Astrocyte (in vitro differentiated cells and primary cell): ENCODE measurements at regions not wholly inside any gene's neighbourhood (a gene's known extent, or its start where the extent isn't known, plus 50 kb on each side); places are given as distances from the start of the nearest gene placed in this dataset.

ENCODE experiments used
- EZH2 ChIP-seq: IDR thresholded peaks from 2 replicates; pipeline ENCODE4 v1.6.1; 2012; ENCODE audit warnings: mild to moderate bottlenecking, low read length, inconsistent platforms; ENCODE audit not compliant: insufficient read depth
- TF ChIP-seq, protein P1 (sequence below): IDR thresholded peaks from 2 replicates; pipeline ENCODE4 v1.5.1; 2011; ENCODE audit warnings: low read depth, mild to moderate bottlenecking, inconsistent platforms, low read length, moderate library complexity; ENCODE audit not compliant: insufficient read depth

DNA sequence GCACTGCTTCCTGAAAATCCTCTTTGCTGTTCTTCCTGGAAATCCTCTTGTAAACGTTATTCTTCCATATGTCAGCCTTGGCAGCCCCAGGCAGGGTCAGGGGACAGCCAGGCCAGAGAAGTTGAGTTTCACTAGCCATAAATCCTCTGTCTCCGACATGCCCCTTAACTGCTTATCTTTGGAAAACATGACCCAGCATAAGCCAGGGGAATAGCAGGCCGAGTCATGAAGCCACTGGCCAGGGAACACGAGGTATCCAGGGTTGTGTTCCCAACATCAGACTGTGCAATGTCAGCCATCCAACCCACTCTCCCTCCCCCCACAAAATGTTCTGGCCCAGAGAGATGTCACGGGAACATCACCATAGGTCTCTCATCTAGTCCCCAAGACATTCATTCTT is 453.9 kb downstream of the MED13L start:
- TF ChIP-seq, protein P1, sequence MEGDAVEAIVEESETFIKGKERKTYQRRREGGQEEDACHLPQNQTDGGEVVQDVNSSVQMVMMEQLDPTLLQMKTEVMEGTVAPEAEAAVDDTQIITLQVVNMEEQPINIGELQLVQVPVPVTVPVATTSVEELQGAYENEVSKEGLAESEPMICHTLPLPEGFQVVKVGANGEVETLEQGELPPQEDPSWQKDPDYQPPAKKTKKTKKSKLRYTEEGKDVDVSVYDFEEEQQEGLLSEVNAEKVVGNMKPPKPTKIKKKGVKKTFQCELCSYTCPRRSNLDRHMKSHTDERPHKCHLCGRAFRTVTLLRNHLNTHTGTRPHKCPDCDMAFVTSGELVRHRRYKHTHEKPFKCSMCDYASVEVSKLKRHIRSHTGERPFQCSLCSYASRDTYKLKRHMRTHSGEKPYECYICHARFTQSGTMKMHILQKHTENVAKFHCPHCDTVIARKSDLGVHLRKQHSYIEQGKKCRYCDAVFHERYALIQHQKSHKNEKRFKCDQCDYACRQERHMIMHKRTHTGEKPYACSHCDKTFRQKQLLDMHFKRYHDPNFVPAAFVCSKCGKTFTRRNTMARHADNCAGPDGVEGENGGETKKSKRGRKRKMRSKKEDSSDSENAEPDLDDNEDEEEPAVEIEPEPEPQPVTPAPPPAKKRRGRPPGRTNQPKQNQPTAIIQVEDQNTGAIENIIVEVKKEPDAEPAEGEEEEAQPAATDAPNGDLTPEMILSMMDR: no peak
- no peak for TF ChIP-seq EZH2
